ENCODE measurements at regions not wholly inside any gene's neighbourhood (a gene's known extent, or its start where the extent isn't known, plus 50 kb on each side); places are given as distances from the start of the nearest gene placed in this dataset.
"Not testable (repeated sequence)": the region's sequence is repeated elsewhere in the genome, so short reads cannot be mapped to it uniquely, and the experiment has no call there.

- Histone ChIP-seq H3K27ac (no peak overlapping the region), H3K4me1 (no peaks in the 10 kb centered on the region), H3K27me3 (no peaks in the 10 kb centered on the region), H3K36me3 (no peaks in the 10 kb centered on the region), H3K4me3 (no peak overlapping the region), H3K9me3 (no peaks in the 10 kb centered on the region)
- no peak for TF ChIP-seq POLR2A (IDR thresholded peaks at IDR 0.05)
- TF ChIP-seq CTCF (IDR thresholded peaks at IDR 0.05), result no peak
- TF ChIP-seq POLR2AphosphoS5 (IDR thresholded peaks at IDR 0.05), result no peak
- no peak for DNase-seq (ENCODE audit: low spot score in 2 of 2)
- intact Hi-C loops (cut with DNase I; ENCODE audit: low total_unique reads), result no loop called here
These were observed 300.8 kb downstream of the PCDH7 start for GRCh38 chr4:31021008-31021407.

GRCh38 chr4:31022702-31023101 is 302.5 kb downstream of the PCDH7 start:
- Histone ChIP-seq H3K27ac (no peak overlapping the region), H3K9me3 (no peaks in the 10 kb centered on the region), H3K27me3 (no peaks in the 10 kb centered on the region), H3K4me3 (no peak overlapping the region), H3K36me3 (no peaks in the 10 kb centered on the region), H3K4me1 (no peaks in the 10 kb centered on the region)
- TF ChIP-seq POLR2A (IDR thresholded peaks at IDR 0.05) (no peak), POLR2AphosphoS5 (IDR thresholded peaks at IDR 0.05) (no peak)
- intact Hi-C loops (cut with DNase I; ENCODE audit: low total_unique reads), result no loop called here
- DNase-seq (ENCODE audit: low spot score in 2 of 2), result no peak

- no peak overlapping the region for H3K4me3 ChIP-seq
- no peaks in the 10 kb centered on the region for H3K36me3 ChIP-seq
- DNase-seq (ENCODE audit: low spot score in 2 of 2), result no peak
- no peaks in the 10 kb centered on the region for H3K9me3 ChIP-seq
- TF ChIP-seq CTCF (IDR thresholded peaks at IDR 0.05), result no peak
- no peak for TF ChIP-seq POLR2A (IDR thresholded peaks at IDR 0.05)
- no peak for TF ChIP-seq POLR2AphosphoS5 (IDR thresholded peaks at IDR 0.05)
- no peaks in the 10 kb centered on the region for H3K27me3 ChIP-seq
- H3K27ac ChIP-seq, result no peak overlapping the region
- intact Hi-C loops (cut with DNase I; ENCODE audit: low total_unique reads), result no loop called here
- H3K4me1 ChIP-seq, result no peaks in the 10 kb centered on the region
These were observed 302.9 kb downstream of the PCDH7 start for GRCh38 chr4:31023109-31023508.

- TF ChIP-seq POLR2A (IDR thresholded peaks at IDR 0.05) (no peak), CTCF (IDR thresholded peaks at IDR 0.05) (no peak), POLR2AphosphoS5 (IDR thresholded peaks at IDR 0.05) (no peak)
- no peaks in the 10 kb centered on the region for H3K4me1 ChIP-seq
- no peaks in the 10 kb centered on the region for H3K27me3 ChIP-seq
- H3K4me3 ChIP-seq, result no peak overlapping the region
- H3K36me3 ChIP-seq, result no peaks in the 10 kb centered on the region
- H3K9me3 ChIP-seq, result no peaks in the 10 kb centered on the region
- intact Hi-C loops (cut with DNase I; ENCODE audit: low total_unique reads), result no loop called here
- no peak overlapping the region for H3K27ac ChIP-seq
- no peak for DNase-seq (ENCODE audit: low spot score in 2 of 2)
These were observed 303.6 kb downstream of the PCDH7 start for GRCh38 chr4:31023742-31024141.

GRCh38 chr4:31024781-31025180 is 304.6 kb downstream of the PCDH7 start:
- intact Hi-C loops (cut with DNase I; ENCODE audit: low total_unique reads); H3K27ac ChIP-seq; H3K4me1 ChIP-seq; H3K9me3 ChIP-seq; H3K27me3 ChIP-seq; H3K4me3 ChIP-seq; H3K36me3 ChIP-seq; DNase-seq (ENCODE audit: low spot score in 2 of 2): not testable (repeated sequence)

- H3K27ac ChIP-seq, result no peak overlapping the region
- H3K36me3 ChIP-seq, result no peaks in the 10 kb centered on the region
- TF ChIP-seq POLR2AphosphoS5 (IDR thresholded peaks at IDR 0.05) (no peak), CTCF (IDR thresholded peaks at IDR 0.05) (no peak), POLR2A (IDR thresholded peaks at IDR 0.05) (no peak)
- no peaks in the 10 kb centered on the region for H3K9me3 ChIP-seq
- H3K4me1 ChIP-seq, result no peaks in the 10 kb centered on the region
- DNase-seq (ENCODE audit: low spot score in 2 of 2), result no peak
- no peak overlapping the region for H3K4me3 ChIP-seq
- H3K27me3 ChIP-seq, result no peaks in the 10 kb centered on the region
- intact Hi-C loops (cut with DNase I; ENCODE audit: low total_unique reads), result no loop called here
These were observed 306.1 kb downstream of the PCDH7 start for GRCh38 chr4:31026256-31026655.
